22Rv1 (cell line): ENCODE measurements at regions not wholly inside any gene's neighbourhood (a gene's known extent, or its start where the extent isn't known, plus 50 kb on each side); places are given as distances from the start of the nearest gene placed in this dataset.
A peak's percentile ranks its signal among the peaks of the same experiment; 100 is the strongest.

ENCODE experiments used
- H3K27ac ChIP-seq: fragments of 450-650 bp; 2 replicates; pipeline ENCODE4 v1.5.1; 2017
- ZFX ChIP-seq: fragments of 450-650 bp; IDR thresholded peaks from 2 replicates; pipeline ENCODE4 v1.6.1; 2017; ENCODE audit warnings: antibody characterized with exemption, borderline replicate concordance
- TF ChIP-seq, protein P1 (sequence below): fragments of 450-650 bp; IDR thresholded peaks from 2 replicates; pipeline ENCODE4 v1.5.1; 2017; ENCODE audit warnings: mild to moderate bottlenecking

GRCh38 chr12:97404093-97404492, 58.5 kb upstream of the RMST start:
- no peak overlapping the region for H3K27ac ChIP-seq
- TF ChIP-seq, protein P1, sequence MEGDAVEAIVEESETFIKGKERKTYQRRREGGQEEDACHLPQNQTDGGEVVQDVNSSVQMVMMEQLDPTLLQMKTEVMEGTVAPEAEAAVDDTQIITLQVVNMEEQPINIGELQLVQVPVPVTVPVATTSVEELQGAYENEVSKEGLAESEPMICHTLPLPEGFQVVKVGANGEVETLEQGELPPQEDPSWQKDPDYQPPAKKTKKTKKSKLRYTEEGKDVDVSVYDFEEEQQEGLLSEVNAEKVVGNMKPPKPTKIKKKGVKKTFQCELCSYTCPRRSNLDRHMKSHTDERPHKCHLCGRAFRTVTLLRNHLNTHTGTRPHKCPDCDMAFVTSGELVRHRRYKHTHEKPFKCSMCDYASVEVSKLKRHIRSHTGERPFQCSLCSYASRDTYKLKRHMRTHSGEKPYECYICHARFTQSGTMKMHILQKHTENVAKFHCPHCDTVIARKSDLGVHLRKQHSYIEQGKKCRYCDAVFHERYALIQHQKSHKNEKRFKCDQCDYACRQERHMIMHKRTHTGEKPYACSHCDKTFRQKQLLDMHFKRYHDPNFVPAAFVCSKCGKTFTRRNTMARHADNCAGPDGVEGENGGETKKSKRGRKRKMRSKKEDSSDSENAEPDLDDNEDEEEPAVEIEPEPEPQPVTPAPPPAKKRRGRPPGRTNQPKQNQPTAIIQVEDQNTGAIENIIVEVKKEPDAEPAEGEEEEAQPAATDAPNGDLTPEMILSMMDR: no peak
- no peak for TF ChIP-seq ZFX

DNA sequence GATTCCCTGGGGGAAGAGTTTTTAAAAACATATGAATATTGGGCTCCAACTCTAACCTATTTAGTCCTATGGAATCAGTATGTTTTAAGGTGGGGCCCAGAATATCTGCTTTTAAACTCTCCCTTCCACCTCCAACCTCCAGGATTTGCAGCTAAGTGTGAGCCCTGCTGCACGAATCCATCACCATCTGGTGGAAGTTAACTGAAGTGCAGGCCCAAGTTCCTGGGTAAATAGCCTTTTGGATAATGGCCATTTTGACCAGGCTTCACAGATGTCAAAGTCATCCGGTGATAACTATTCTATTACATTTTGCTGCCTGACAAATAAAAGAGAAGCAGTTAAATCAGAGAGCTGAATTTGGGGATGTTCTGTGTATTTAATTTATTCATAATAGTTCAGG, 58.1 kb upstream of the RMST start:
- TF ChIP-seq, protein P1: peak; percentile 97
- TF ChIP-seq ZFX: no peak
- no peak overlapping the region for H3K27ac ChIP-seq

GRCh38 chr12:97408363-97408762, 54.2 kb upstream of the RMST start:
- no peak overlapping the region for H3K27ac ChIP-seq
- TF ChIP-seq, protein P1: no peak

GRCh38 chr12:97411341-97411740, 51.3 kb upstream of the RMST start:
- TF ChIP-seq, protein P1: no peak
- TF ChIP-seq ZFX: no peak

More at GRCh38 chr12:97411341-97411740, 51.3 kb upstream of the RMST start:
- H3K27ac ChIP-seq: no peak overlapping the region
